Kidney epithelial cell (primary cell): ENCODE measurements at regions not wholly inside any gene's neighbourhood (a gene's known extent, or its start where the extent isn't known, plus 50 kb on each side); places are given as distances from the start of the nearest gene placed in this dataset.
"Not testable (repeated sequence)": the region's sequence is repeated elsewhere in the genome, so short reads cannot be mapped to it uniquely, and the experiment has no call there.

Experiments
- DNase-seq: peaks from one replicate; pipeline ENCODE4 v3.0.0-alpha.2; 2010; ENCODE audit warnings: low read depth
- H3K27me3 ChIP-seq: 2 replicates; pipeline ENCODE4 v1.6.0; 2011; ENCODE audit warnings: low read length; ENCODE audit not compliant: control insufficient read depth, insufficient read depth
- H3K36me3 ChIP-seq: 2 replicates; pipeline ENCODE4 v1.5.1; 2011; ENCODE audit warnings: low read length; ENCODE audit not compliant: control insufficient read depth, insufficient read depth
- H3K4me3 ChIP-seq: 2 replicates; pipeline ENCODE4 v1.5.1; 2011; ENCODE audit warnings: low read depth, mild to moderate bottlenecking, control low read depth, low read length
- TF ChIP-seq, protein P1 (sequence below): IDR thresholded peaks from 2 replicates; pipeline ENCODE4 v1.5.1; 2011; ENCODE audit warnings: mild to moderate bottlenecking, moderate library complexity, low read length, control low read depth, inconsistent platforms; ENCODE audit not compliant: insufficient read depth, poor library complexity, severe bottlenecking

DNA sequence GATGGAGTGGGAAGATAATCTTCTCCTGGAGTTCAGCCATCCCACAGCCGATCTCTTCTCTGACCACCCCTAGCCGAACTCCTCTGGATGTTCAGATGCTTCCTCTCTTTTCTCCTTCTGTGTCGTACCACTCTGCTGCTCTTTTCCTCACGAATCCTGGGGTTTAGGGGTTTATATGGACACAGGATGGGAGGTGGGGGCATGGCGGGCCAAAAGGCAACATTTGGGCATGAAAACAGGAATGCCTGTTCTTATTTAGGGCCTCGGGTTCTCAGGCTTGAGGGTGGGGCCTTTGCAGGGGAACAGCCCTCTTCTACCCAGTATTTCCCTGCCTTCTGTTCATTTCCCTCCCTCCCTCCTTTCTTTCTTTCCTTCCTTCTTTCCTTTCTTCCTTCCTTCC, 112.7 kb downstream of the SLC35B3 start:
- no peak overlapping the region for H3K4me3 ChIP-seq
- H3K36me3 ChIP-seq = no peaks in the 10 kb centered on the region
- TF ChIP-seq, protein P1, sequence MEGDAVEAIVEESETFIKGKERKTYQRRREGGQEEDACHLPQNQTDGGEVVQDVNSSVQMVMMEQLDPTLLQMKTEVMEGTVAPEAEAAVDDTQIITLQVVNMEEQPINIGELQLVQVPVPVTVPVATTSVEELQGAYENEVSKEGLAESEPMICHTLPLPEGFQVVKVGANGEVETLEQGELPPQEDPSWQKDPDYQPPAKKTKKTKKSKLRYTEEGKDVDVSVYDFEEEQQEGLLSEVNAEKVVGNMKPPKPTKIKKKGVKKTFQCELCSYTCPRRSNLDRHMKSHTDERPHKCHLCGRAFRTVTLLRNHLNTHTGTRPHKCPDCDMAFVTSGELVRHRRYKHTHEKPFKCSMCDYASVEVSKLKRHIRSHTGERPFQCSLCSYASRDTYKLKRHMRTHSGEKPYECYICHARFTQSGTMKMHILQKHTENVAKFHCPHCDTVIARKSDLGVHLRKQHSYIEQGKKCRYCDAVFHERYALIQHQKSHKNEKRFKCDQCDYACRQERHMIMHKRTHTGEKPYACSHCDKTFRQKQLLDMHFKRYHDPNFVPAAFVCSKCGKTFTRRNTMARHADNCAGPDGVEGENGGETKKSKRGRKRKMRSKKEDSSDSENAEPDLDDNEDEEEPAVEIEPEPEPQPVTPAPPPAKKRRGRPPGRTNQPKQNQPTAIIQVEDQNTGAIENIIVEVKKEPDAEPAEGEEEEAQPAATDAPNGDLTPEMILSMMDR = no peak
- H3K27me3 ChIP-seq = no peaks in the 10 kb centered on the region
- DNase-seq = no peak

DNA sequence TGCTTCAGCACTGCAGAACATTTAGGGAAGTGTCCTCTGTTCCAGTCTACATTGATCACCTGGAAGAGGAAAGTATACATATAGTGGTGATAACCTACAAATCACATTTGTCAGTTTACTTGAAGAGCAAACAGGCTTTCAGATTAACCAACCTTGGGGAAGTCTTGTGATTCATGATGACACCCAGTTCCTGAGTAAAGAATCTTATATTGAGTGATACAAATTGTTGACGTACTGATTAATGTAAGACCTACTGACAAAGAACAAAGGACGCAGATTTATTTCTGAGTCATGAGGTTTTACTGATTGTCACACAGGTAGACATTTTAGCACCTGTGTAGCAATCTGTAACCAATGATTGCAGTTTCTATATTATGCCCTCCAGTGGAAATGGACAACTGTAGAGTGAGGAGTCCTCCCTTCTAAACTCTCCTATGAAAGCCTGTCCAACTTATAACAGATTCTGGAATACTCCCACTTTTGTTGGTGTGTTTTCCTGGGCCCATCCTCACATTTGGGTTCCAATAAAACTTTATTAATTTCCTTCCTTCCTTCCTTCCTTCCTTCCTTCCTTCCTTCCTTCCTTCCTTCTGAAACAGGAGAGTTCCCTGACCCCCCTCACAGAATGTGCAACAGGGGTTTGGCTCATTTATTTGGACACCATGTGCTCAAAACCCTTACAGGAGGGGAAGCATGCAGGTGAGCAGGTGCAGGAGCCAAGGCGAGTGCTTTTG, 113.5 kb downstream of the SLC35B3 start:
- Histone ChIP-seq H3K36me3 (no peaks in the 10 kb centered on the region), H3K4me3 (no peak overlapping the region), H3K27me3 (no peaks in the 10 kb centered on the region)
- TF ChIP-seq, protein P1 = no peak
- DNase-seq = no peak

DNA sequence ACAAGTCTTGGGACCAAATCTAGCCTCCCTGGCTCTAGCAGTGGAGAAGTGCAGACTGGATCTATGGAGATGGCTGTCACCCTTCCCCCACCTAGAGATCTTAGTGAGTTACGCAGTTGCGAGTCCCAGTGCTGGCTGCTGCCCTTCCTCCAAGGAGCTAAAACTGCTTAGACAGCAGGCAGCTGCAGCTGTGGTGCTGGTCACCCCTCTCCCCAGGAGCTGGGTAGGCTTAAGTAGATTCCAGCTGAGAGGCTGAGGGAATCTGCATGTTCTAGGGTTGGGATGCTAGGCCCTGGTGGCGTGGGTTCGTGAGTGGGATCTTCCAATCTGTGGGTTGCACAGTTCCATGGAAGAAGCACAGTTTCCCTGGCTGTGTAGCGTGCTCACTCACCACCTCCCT, 120.2 kb downstream of the SLC35B3 start:
- Histone ChIP-seq H3K27me3 (no peaks in the 10 kb centered on the region), H3K36me3 (no peaks in the 10 kb centered on the region), H3K4me3 (no peak overlapping the region)
- DNase-seq = no peak
- TF ChIP-seq, protein P1 = no peak

DNA sequence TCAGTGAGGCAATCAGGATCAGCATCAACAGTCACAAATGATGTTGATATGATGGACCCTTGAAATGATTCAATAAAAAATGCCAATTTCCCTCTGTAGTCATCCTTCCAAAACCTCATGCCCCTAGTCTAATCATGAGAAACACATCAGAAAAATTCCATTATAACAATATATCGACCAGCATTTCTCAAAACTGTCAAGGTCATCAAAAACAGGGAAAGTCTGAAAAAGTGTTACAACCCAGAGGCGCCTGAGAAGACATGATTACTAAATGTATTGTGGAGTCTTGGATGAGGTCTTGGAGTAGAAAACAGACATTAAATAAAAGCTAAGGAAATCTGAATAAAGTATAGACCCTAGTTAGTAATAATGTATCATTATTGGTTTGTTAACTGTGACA, 133.8 kb downstream of the SLC35B3 start:
- Histone ChIP-seq H3K4me3 (no peak overlapping the region), H3K36me3 (no peaks in the 10 kb centered on the region), H3K27me3 (no peaks in the 10 kb centered on the region)
- no peak for DNase-seq
- TF ChIP-seq, protein P1 = no peak

DNA sequence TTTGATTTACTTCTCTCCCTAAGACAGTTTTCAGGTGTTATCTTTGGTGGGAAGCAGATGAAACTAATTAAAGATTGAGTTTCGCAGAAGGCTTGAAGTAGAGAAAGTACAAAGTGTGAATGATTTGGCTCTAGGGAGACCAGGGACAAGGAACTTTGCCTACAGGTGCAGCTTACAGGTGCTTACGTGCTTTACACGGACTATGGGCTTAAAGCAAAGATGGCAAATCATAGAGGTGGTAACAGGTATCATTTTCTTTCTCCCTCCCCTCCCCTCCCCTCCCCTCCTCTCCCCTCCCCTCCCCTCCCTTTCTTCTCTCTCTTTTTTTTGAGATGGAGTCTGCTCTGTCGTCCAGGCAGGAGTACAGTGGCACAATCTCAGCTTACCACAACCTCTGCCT, 136.3 kb downstream of the SLC35B3 start:
- TF ChIP-seq, protein P1 = no peak
- no peak for DNase-seq
- H3K4me3 ChIP-seq = no peak overlapping the region
- H3K36me3 ChIP-seq = no peaks in the 10 kb centered on the region
- no peaks in the 10 kb centered on the region for H3K27me3 ChIP-seq

DNA sequence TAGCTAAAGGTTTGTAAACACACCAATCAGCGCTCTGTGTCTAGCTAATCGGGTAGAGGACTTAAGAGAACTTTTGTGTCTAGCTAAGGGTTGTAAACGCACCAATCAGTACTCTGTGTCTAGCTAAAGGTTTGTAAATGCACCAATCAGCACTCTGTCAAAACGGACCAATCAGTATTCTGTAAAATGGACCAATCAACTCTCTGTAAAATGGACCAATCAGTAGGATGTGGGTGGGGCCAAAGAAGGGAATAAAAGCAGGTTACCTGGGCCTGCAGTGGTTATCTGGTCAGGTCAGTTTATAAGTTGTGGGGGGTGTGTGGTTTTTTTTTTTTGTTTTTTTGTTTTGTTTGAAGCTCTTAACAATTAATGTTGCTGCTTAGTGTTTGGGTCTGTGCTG, 152.4 kb downstream of the SLC35B3 start:
- H3K27me3 ChIP-seq, DNase-seq, H3K4me3 ChIP-seq, H3K36me3 ChIP-seq: not testable (repeated sequence)
